SU-DHL-6 (cell line): ENCODE measurements at regions not wholly inside any gene's neighbourhood (a gene's known extent, or its start where the extent isn't known, plus 50 kb on each side); places are given as distances from the start of the nearest gene placed in this dataset.

Experiments
- CTCF ChIP-seq: fragments of 200-600 bp; sonication (generic); IDR thresholded peaks from one replicate; pipeline ENCODE4 v1.5.1; 2017; ENCODE audit warnings: antibody characterized with exemption, mild to moderate bottlenecking, low read length, moderate library complexity; ENCODE audit not compliant: insufficient read depth, poor library complexity, severe bottlenecking
- EZH2phosphoT487 ChIP-seq: fragments of 200-600 bp; sonication (generic), shearing (Covaris generic); conservative IDR thresholded peaks from 2 replicates; pipeline ENCODE4 v1.6.1; 2018; ENCODE audit warnings: mild to moderate bottlenecking, antibody characterized with exemption, low read length, moderate library complexity, mixed read lengths

GRCh38 chr10:29023678-29024077, 265.2 kb upstream of the LYZL1 start:
- TF ChIP-seq CTCF (no peak), EZH2phosphoT487 (no peak)
